Gastroesophageal sphincter (tissue), 3 donors: ENCODE measurements at regions not wholly inside any gene's neighbourhood (a gene's known extent, or its start where the extent isn't known, plus 50 kb on each side); places are given as distances from the start of the nearest gene placed in this dataset.
"Not testable (repeated sequence)": the region's sequence is repeated elsewhere in the genome, so short reads cannot be mapped to it uniquely, and the experiment has no call there.

Experiments
- CTCF ChIP-seq, 4 experiments: fragments of 200-600 bp in 2 of 4; fragments of 450-650 bp in 2 of 4; sonication (generic) in 1 of 4; IDR thresholded peaks; one replicate each; pipeline ENCODE4 v1.5.1; 2017 to 2019; ENCODE audit warnings: antibody characterized with exemption in 4 of 4, mild to moderate bottlenecking in 2 of 4, moderate library complexity in 2 of 4
- EP300 ChIP-seq: sonication (generic); formaldehyde crosslinking; IDR thresholded peaks from one replicate; pipeline ENCODE4 v1.6.1; 2017; ENCODE audit warnings: antibody characterized with exemption, mild to moderate bottlenecking
- POLR2A ChIP-seq, 2 donors: fragments of 450-650 bp; IDR thresholded peaks; one replicate each; pipeline ENCODE4 v1.6.1; 2017; ENCODE audit warnings: antibody characterized with exemption in 2 of 2, mild to moderate bottlenecking in 2 of 2, moderate library complexity in 1 of 2

- not testable (repeated sequence) for TF ChIP-seq CTCF (IDR thresholded peaks at IDR 0.05); POLR2A (IDR thresholded peaks at IDR 0.05); EP300
These were observed 128.1 kb downstream of the NBPF8 start for GRCh38 chr1:120542940-120543339.
